GM10266 (cell line): ENCODE measurements at regions not wholly inside any gene's neighbourhood (a gene's known extent, or its start where the extent isn't known, plus 50 kb on each side); places are given as distances from the start of the nearest gene placed in this dataset.

Experiments used
- DNase-seq: peaks from one replicate; pipeline ENCODE4 v3.0.0; 2012; ENCODE audit errors: extremely low spot score
- TF ChIP-seq, protein P1 (sequence below): IDR thresholded peaks from 2 replicates; pipeline ENCODE4 v1.5.1; 2012; ENCODE audit warnings: mild to moderate bottlenecking, low read depth; ENCODE audit not compliant: control insufficient read depth, insufficient read depth; ENCODE audit errors: missing control alignments

- TF ChIP-seq, protein P1, sequence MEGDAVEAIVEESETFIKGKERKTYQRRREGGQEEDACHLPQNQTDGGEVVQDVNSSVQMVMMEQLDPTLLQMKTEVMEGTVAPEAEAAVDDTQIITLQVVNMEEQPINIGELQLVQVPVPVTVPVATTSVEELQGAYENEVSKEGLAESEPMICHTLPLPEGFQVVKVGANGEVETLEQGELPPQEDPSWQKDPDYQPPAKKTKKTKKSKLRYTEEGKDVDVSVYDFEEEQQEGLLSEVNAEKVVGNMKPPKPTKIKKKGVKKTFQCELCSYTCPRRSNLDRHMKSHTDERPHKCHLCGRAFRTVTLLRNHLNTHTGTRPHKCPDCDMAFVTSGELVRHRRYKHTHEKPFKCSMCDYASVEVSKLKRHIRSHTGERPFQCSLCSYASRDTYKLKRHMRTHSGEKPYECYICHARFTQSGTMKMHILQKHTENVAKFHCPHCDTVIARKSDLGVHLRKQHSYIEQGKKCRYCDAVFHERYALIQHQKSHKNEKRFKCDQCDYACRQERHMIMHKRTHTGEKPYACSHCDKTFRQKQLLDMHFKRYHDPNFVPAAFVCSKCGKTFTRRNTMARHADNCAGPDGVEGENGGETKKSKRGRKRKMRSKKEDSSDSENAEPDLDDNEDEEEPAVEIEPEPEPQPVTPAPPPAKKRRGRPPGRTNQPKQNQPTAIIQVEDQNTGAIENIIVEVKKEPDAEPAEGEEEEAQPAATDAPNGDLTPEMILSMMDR: no peak
- DNase-seq: no peak
Measured at GRCh38 chr16:65480281-65481091, 358.6 kb upstream of the CDH11 start.

DNA sequence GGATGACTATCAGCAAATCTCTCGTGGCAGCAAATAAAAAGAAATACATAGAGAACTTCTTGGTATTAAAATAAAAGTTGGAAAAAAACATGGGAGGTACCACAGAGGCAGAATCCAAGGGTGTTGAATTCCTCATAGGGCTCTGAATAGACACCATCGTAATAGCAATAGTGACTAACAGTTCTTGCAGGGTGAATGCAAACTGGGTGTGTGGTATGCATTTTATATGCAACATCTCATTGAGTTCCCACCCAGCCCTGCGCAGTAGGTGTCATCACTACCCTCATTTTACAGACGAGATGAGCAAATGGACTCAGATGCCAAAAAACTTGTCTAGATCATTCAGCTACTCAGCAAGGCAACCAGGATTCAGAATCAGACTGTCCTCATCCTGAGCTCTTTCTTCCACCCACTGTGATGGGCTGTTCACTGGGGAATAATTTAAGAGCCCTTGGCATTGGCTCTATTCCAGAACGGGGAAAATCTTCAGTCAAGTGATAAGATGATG, 354.6 kb upstream of the CDH11 start:
- TF ChIP-seq, protein P1: no peak
- DNase-seq: no peak

DNA sequence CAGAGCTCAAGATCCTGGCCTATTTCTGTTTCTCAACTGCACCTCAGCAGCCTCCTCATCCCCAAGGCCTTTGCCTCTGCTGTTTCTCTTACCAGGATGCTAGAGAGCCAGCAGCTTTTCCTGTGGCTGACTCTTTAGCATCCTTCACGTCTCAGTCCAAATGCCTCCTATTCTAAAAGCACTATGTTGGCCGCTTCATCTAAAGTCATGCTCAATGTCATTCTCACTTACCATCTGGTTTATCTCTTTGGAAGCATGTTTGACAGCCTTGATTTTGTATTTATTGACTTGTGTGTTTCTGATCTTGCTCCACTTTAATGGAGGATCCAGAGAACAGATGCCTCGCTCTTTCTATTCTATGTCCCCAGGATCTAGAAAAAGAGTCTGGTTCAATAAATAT, 351.8 kb upstream of the CDH11 start:
- TF ChIP-seq, protein P1: no peak
- DNase-seq: no peak

DNA sequence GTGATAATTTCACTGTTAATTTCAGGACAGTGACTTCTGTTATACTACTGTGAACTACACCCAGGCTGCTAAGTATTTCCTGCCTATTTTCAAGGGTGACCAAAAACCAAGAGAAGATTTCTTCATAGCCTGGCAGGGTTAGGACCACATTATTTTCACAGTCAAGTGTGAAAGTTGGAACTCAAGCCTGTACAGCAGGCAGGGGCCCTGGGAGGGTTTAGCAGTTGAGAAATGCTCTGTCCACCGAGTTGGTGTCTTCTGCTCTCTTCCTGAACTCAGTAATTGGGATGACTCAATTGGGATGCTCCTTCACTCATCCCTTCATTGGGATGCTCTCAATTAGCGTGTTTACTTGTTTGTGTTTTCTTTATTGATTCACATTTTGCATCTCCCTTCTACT, 347.3 kb upstream of the CDH11 start:
- TF ChIP-seq, protein P1: no peak

GRCh38 chr16:65468133-65468532, 346.3 kb upstream of the CDH11 start:
- no peak for DNase-seq
- TF ChIP-seq, protein P1: no peak

More for the DNA sequence above, 347.3 kb upstream of the CDH11 start:
- no peak for DNase-seq

GRCh38 chr16:65463652-65464260, 341.9 kb upstream of the CDH11 start:
- TF ChIP-seq, protein P1: no peak
- no peak for DNase-seq

DNA sequence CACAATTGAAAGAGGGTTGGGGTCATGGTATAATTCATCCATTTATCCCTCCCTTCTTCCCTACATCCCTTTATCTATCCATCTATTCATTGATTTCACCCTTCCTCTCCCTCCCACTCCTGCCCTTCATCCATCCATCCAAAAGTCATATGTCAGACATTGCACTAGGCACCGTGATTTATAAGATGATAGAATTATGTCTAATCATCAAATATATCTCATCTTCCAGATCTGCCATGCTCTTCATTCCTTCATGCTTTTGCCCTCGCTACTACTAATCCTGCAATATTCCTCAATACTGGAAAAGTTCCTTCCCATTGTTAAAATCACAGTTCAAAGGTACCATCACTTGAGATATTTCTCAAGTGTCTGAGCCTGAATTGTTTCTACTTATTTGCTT, 335.2 kb upstream of the CDH11 start:
- no peak for DNase-seq
- TF ChIP-seq, protein P1: no peak
